Left ventricle myocardium inferior (tissue), 1 donor: ENCODE measurements at regions not wholly inside any gene's neighbourhood (a gene's known extent, or its start where the extent isn't known, plus 50 kb on each side); places are given as distances from the start of the nearest gene placed in this dataset.

Source experiments
- DNase-seq: peaks from one replicate; pipeline ENCODE4 v3.0.0-alpha.2; 2020
- H3K27ac ChIP-seq: fragments of 200-600 bp; replicated peaks from 2 replicates; pipeline ENCODE4 v1.8.0; 2021
- H3K27me3 ChIP-seq: fragments of 200-600 bp; 2 replicates; pipeline ENCODE4 v1.8.0; 2021; ENCODE audit warnings: low read depth
- H3K36me3 ChIP-seq: fragments of 200-600 bp; 2 replicates; pipeline ENCODE4 v1.8.0; 2021
- H3K4me1 ChIP-seq: fragments of 200-600 bp; 2 replicates; pipeline ENCODE4 v1.8.0; 2021
- H3K4me3 ChIP-seq: fragments of 200-600 bp; 2 replicates; pipeline ENCODE4 v1.8.0; 2021; ENCODE audit warnings: mild to moderate bottlenecking, moderate library complexity
- H3K9me3 ChIP-seq: fragments of 200-600 bp; replicated peaks from 2 replicates; pipeline ENCODE4 v1.8.0; 2021
- CTCF ChIP-seq: fragments of 200-600 bp; IDR thresholded peaks from 2 replicates; pipeline ENCODE4 v1.8.0; 2021; ENCODE audit warnings: antibody characterized with exemption, mild to moderate bottlenecking, borderline replicate concordance
- intact Hi-C: fragments of 100-400 bp; cut with micrococcal nuclease; formaldehyde crosslinking; loops from one replicate; pipeline ENCODE4 v1.11.0; 2022
- donor health status: DM: no; HTN: yes; CAD: no; lungs with severe emphysema.

GRCh38 chr19:57063070-57063469 is 56.7 kb upstream of the USP29 start:
- no peak for TF ChIP-seq CTCF
- Histone ChIP-seq H3K36me3 (no peaks in the 10 kb centered on the region), H3K4me3 (no peak overlapping the region), H3K27ac (no peak overlapping the region), H3K27me3 (peaks cover 42% of the 10 kb centered on the region), H3K9me3 (peaks cover 13% of the 10 kb centered on the region), H3K4me1 (no peaks in the 10 kb centered on the region)
- DNase-seq = no peak
- intact Hi-C loops = no loop called here

- intact Hi-C loops = no loop called here
- Histone ChIP-seq H3K4me1 (no peaks in the 10 kb centered on the region), H3K9me3 (peaks cover 9% of the 10 kb centered on the region), H3K27me3 (peaks cover 28% of the 10 kb centered on the region), H3K36me3 (no peaks in the 10 kb centered on the region), H3K4me3 (no peak overlapping the region), H3K27ac (no peak overlapping the region)
- no peak for TF ChIP-seq CTCF
- no peak for DNase-seq
Measured at GRCh38 chr19:57067440-57067839, 52.3 kb upstream of the USP29 start.

- no peaks in the 10 kb centered on the region for H3K4me1 ChIP-seq
- H3K27me3 ChIP-seq = peaks cover 19% of the 10 kb centered on the region
- H3K36me3 ChIP-seq = no peaks in the 10 kb centered on the region
- no peak for TF ChIP-seq CTCF
- no peak overlapping the region for H3K4me3 ChIP-seq
- no peak for DNase-seq
- intact Hi-C loops = no loop called here
- peaks cover 6% of the 10 kb centered on the region for H3K9me3 ChIP-seq
- H3K27ac ChIP-seq = no peak overlapping the region
Measured at GRCh38 chr19:57068311-57068710, 51.5 kb upstream of the USP29 start.

GRCh38 chr19:57068921-57069697 is 50.7 kb upstream of the USP29 start:
- peak; percentile 40 for TF ChIP-seq CTCF
- H3K4me3 ChIP-seq = no peak overlapping the region
- no peaks in the 10 kb centered on the region for H3K4me1 ChIP-seq
- H3K27me3 ChIP-seq = peaks cover 13% of the 10 kb centered on the region
- H3K36me3 ChIP-seq = no peaks in the 10 kb centered on the region
- no peak for DNase-seq
- no peak overlapping the region for H3K27ac ChIP-seq
- peaks cover 6% of the 10 kb centered on the region for H3K9me3 ChIP-seq
- intact Hi-C loops = no loop called here
